Tibial artery (tissue), 4 donors: ENCODE measurements at regions not wholly inside any gene's neighbourhood (a gene's known extent, or its start where the extent isn't known, plus 50 kb on each side); places are given as distances from the start of the nearest gene placed in this dataset.

Experiments
- DNase-seq, 2 donors: peaks; one replicate each; pipeline ENCODE4 v3.0.0-alpha.2; 2019
- H3K27ac ChIP-seq, 2 donors: fragments of 200-600 bp; sonication (generic) in 1 of 2; 1 replicate in 1 of 2; 2 replicates in 1 of 2; pipeline ENCODE4 v1.5.1; 2018 to 2019; ENCODE audit warnings: mild to moderate bottlenecking in 1 of 2
- H3K27me3 ChIP-seq, 2 donors: fragments of 200-600 bp; sonication (generic) in 1 of 2; one replicate each; pipeline versions ENCODE4 v1.5.1 to v1.6.0; 2016 to 2019
- H3K36me3 ChIP-seq, 3 donors: fragments of 200-600 bp; sonication (generic) in 2 of 3; one replicate each; pipeline ENCODE4 v1.5.1; 2016 to 2019; ENCODE audit warnings: mild to moderate bottlenecking in 2 of 3
- H3K4me1 ChIP-seq, 4 donors: fragments of 200-600 bp; sonication (generic) in 2 of 4; 1 replicate in 3 of 4; 2 replicates in 1 of 4; pipeline ENCODE4 v1.5.1; 2016 to 2019
- H3K4me3 ChIP-seq, 2 donors: fragments of 200-600 bp; sonication (generic) in 1 of 2; 1 replicate in 1 of 2; 2 replicates in 1 of 2; pipeline ENCODE4 v1.5.1; 2018 to 2019; ENCODE audit warnings: mild to moderate bottlenecking in 2 of 2
- H3K9me3 ChIP-seq, 3 donors: fragments of 200-600 bp; sonication (generic) in 1 of 3; one replicate each; pipeline ENCODE4 v1.5.1; 2016 to 2019
- intact Hi-C: fragments of 100-400 bp; cut with DNase I; formaldehyde crosslinking; loops from one replicate; pipeline ENCODE4 v1.15.0; 2023; ENCODE audit warnings: low total_unique reads
- TF ChIP-seq, protein P1 (sequence below), 2 experiments: fragments of 200-600 bp in 1 of 2; fragments of 450-650 bp in 1 of 2; IDR thresholded peaks; one replicate each; pipeline ENCODE4 v1.5.1; 2017 to 2019; ENCODE audit warnings: antibody characterized with exemption in 2 of 2, mild to moderate bottlenecking in 1 of 2, moderate library complexity in 1 of 2

DNA sequence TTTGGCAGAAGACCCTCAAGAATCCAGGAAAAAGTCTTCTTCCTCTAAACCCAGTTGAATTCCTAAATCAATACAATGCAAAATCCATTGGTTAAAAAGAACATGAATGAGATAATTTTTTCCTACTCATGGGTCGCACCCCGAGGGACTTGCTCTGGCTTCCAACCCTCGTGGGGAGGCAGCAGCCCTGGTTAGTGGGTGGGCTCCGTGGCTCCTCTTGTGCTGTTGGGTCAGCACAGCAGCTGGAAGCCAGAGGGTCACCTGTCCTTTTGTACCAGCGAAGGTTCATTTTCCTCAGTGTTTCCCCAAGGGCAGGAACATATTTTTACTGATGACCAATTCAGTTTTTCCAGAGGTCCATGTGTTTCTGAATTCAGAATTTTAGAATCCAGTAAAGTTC, 120.6 kb upstream of the S1PR3 start:
- H3K36me3 ChIP-seq = no peaks in the 10 kb centered on the region
- H3K4me3 ChIP-seq = no peak overlapping the region
- H3K9me3 ChIP-seq = peaks cover 0 to 12% (median 0%) of the 10 kb centered on the region in 3 donors
- DNase-seq = no peak
- no peak overlapping the region for H3K27ac ChIP-seq
- no peaks in the 10 kb centered on the region for H3K27me3 ChIP-seq
- intact Hi-C loops = no loop called here
- peaks cover 0 to 12% (median 0%) of the 10 kb centered on the region in 4 donors for H3K4me1 ChIP-seq
- TF ChIP-seq, protein P1, sequence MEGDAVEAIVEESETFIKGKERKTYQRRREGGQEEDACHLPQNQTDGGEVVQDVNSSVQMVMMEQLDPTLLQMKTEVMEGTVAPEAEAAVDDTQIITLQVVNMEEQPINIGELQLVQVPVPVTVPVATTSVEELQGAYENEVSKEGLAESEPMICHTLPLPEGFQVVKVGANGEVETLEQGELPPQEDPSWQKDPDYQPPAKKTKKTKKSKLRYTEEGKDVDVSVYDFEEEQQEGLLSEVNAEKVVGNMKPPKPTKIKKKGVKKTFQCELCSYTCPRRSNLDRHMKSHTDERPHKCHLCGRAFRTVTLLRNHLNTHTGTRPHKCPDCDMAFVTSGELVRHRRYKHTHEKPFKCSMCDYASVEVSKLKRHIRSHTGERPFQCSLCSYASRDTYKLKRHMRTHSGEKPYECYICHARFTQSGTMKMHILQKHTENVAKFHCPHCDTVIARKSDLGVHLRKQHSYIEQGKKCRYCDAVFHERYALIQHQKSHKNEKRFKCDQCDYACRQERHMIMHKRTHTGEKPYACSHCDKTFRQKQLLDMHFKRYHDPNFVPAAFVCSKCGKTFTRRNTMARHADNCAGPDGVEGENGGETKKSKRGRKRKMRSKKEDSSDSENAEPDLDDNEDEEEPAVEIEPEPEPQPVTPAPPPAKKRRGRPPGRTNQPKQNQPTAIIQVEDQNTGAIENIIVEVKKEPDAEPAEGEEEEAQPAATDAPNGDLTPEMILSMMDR (IDR thresholded peaks at IDR 0.05) = no peak

- DNase-seq = no peak
- no peak overlapping the region for H3K4me3 ChIP-seq
- H3K9me3 ChIP-seq = peaks cover 0 to 10% (median 0%) of the 10 kb centered on the region in 3 donors
- no peak overlapping the region for H3K27ac ChIP-seq
- intact Hi-C loops = no loop called here
- no peaks in the 10 kb centered on the region for H3K27me3 ChIP-seq
- no peaks in the 10 kb centered on the region for H3K36me3 ChIP-seq
- peaks cover 0 to 12% (median 0%) of the 10 kb centered on the region in 4 donors for H3K4me1 ChIP-seq
- TF ChIP-seq, protein P1 (IDR thresholded peaks at IDR 0.05) = no peak
Observed at GRCh38 chr9:88871669-88872068, 119.6 kb upstream of the S1PR3 start.

- Histone ChIP-seq H3K27me3 (no peaks in the 10 kb centered on the region), H3K36me3 (no peaks in the 10 kb centered on the region), H3K4me1 (peaks cover 0 to 12% (median 0%) of the 10 kb centered on the region in 4 donors), H3K4me3 (no peak overlapping the region), H3K9me3 (peaks cover 0 to 10% (median 0%) of the 10 kb centered on the region in 3 donors), H3K27ac (no peak overlapping the region)
- TF ChIP-seq, protein P1 (IDR thresholded peaks at IDR 0.05) = no peak
- intact Hi-C loops = no loop called here
- DNase-seq = no peak
Observed at GRCh38 chr9:88872192-88872946, 118.9 kb upstream of the S1PR3 start.

DNA sequence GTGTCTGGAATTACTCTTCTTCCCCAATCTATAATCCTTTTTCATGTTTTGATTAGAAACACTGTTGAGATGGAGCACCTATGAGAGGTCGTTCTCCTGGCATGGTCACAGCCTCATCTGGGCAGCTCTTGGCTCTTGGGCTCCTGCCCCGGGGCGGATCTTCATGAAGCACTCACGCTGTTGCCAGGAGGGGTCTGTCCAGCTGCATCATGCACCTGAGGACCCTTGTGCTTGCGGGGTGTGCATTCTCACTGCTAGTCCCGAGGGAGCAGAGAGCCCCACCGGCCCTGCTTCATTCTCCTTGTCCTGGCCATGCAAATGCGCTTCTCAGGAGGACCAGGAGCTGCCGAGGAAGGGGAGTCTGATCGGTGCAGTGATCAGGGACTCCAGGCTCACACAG, 117.6 kb upstream of the S1PR3 start:
- Histone ChIP-seq H3K4me3 (no peak overlapping the region), H3K27me3 (no peaks in the 10 kb centered on the region), H3K36me3 (no peaks in the 10 kb centered on the region), H3K4me1 (peaks cover 0 to 12% (median 0%) of the 10 kb centered on the region in 4 donors), H3K27ac (no peak overlapping the region), H3K9me3 (peaks cover 0 to 4% (median 0%) of the 10 kb centered on the region in 3 donors)
- intact Hi-C loops = no loop called here
- TF ChIP-seq, protein P1 (IDR thresholded peaks at IDR 0.05) = no peak
- no peak for DNase-seq

DNA sequence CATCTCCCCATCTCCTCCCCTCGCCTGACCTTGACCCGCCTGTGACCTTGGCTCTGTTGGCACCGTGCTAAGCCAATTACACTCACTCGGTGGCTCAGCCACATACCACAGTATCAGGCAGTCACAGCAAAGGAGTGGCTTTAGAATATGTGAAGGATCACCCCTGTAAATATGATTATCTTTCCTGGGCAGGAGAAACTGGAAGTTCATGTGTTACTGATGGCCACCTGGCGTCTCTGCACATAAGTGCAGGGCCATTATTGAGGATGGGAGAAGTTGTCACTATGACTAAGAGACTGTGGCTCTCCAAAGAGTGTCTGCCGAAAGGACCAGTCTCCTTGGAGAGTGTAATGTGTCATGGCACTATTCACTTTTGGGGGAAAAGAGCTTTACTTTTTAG, 116.9 kb upstream of the S1PR3 start:
- no peak overlapping the region for H3K4me3 ChIP-seq
- no peaks in the 10 kb centered on the region for H3K36me3 ChIP-seq
- TF ChIP-seq, protein P1 (IDR thresholded peaks at IDR 0.05) = no peak
- DNase-seq = no peak
- H3K27ac ChIP-seq = no peak overlapping the region
- intact Hi-C loops = no loop called here
- H3K4me1 ChIP-seq = peaks cover 0 to 12% (median 0%) of the 10 kb centered on the region in 4 donors
- H3K27me3 ChIP-seq = no peaks in the 10 kb centered on the region
- H3K9me3 ChIP-seq = no peaks in the 10 kb centered on the region
